Right forelimb (tissue), 1 donor: ENCODE measurements at regions not wholly inside any gene's neighbourhood (a gene's known extent, or its start where the extent isn't known, plus 50 kb on each side); places are given as distances from the start of the nearest gene placed in this dataset.
"Not testable (repeated sequence)": the region's sequence is repeated elsewhere in the genome, so short reads cannot be mapped to it uniquely, and the experiment has no call there.

Experiments used
- DNase-seq: peaks from one replicate; pipeline ENCODE4 v3.0.0-alpha.2; 2018

GRCh38 chr2:11923935-11924334 is 177.5 kb downstream of the LPIN1 start:
- no peak for DNase-seq

GRCh38 chr2:11925295-11926066 is 179.0 kb downstream of the LPIN1 start:
- DNase-seq, result no peak

GRCh38 chr2:11930211-11930761 is 183.9 kb downstream of the LPIN1 start:
- DNase-seq, result peak; percentile 50

- DNase-seq, result no peak
Measured at GRCh38 chr2:11932048-11932512, 185.6 kb downstream of the LPIN1 start.

- DNase-seq, result no peak
Measured at GRCh38 chr2:11932962-11933361, 186.5 kb downstream of the LPIN1 start.

- DNase-seq, result no peak
Measured at GRCh38 chr2:11933854-11934253, 187.4 kb downstream of the LPIN1 start.

- DNase-seq, result no peak
Measured at GRCh38 chr2:11936761-11937160, 190.3 kb downstream of the LPIN1 start.

- DNase-seq, result no peak
Measured at GRCh38 chr2:11938196-11938595, 191.8 kb downstream of the LPIN1 start.

- DNase-seq, result no peak
Measured at GRCh38 chr2:11939523-11939922, 193.1 kb downstream of the LPIN1 start.

- no peak for DNase-seq
Measured at GRCh38 chr2:11940121-11940743, 193.8 kb downstream of the LPIN1 start.

GRCh38 chr2:11940799-11941198 is 194.4 kb downstream of the LPIN1 start:
- no peak for DNase-seq

- no peak for DNase-seq
Measured at GRCh38 chr2:11941201-11942177, 195.1 kb downstream of the LPIN1 start.

GRCh38 chr2:11942178-11942569 is 195.7 kb downstream of the LPIN1 start:
- DNase-seq, result no peak

GRCh38 chr2:11944311-11944710 is 197.9 kb downstream of the LPIN1 start:
- DNase-seq, result no peak

- DNase-seq, result no peak
Measured at GRCh38 chr2:11945139-11946126, 199.0 kb downstream of the LPIN1 start.

GRCh38 chr2:11947956-11948355 is 201.5 kb downstream of the LPIN1 start:
- no peak for DNase-seq

- DNase-seq, result no peak
Measured at GRCh38 chr2:11949732-11950523, 203.5 kb downstream of the LPIN1 start.

- no peak for DNase-seq
Measured at GRCh38 chr2:11950896-11951295, 204.5 kb downstream of the LPIN1 start.

- DNase-seq, result not testable (repeated sequence)
Measured at GRCh38 chr2:11951492-11951891, 205.1 kb downstream of the LPIN1 start.

GRCh38 chr2:11953258-11953657 is 206.8 kb downstream of the LPIN1 start:
- DNase-seq, result no peak

GRCh38 chr2:11955314-11955713 is 208.9 kb downstream of the LPIN1 start:
- no peak for DNase-seq
